Stimulated activated CD4-positive, alpha-beta T cell treated with anti-CD3 and anti-CD28 coated beads, Interleukin-12 subunit alpha, Interleukin-12 subunit beta, amount 100 ng/mL, for 4 hours (primary cell): ENCODE measurements at regions not wholly inside any gene's neighbourhood (a gene's known extent, or its start where the extent isn't known, plus 50 kb on each side); places are given as distances from the start of the nearest gene placed in this dataset.
"Not testable (repeated sequence)": the region's sequence is repeated elsewhere in the genome, so short reads cannot be mapped to it uniquely, and the experiment has no call there.

Source experiments
- DNase-seq: peaks from one replicate; pipeline ENCODE4 v3.0.0-alpha.2; 2020

GRCh38 chr16:52725461-52725860 lies 178.5 kb upstream of the TOX3 start:
- DNase-seq, result no peak

- DNase-seq, result no peak
Measured at GRCh38 chr16:52725043-52725442, 178.1 kb upstream of the TOX3 start.

DNA sequence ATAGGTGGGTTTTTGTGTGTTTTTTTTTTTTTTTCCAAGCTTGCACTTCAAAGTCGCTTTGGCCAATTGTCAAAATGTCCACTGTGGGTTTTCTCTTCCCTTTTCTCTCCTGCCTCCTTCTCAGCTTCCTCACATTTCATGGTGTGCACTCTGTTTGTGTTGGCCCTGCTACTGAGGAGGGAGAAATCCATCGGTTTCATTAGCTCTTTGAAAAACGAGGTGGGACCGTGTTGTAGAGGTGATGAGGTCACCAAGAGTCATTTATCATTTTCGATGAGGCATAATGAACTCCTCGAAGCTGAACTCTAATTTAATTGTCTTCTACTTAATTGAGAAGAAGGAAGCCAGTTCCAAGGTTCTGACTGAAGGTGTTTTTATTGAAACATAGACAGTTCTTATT lies 174.4 kb upstream of the TOX3 start:
- no peak for DNase-seq

DNA sequence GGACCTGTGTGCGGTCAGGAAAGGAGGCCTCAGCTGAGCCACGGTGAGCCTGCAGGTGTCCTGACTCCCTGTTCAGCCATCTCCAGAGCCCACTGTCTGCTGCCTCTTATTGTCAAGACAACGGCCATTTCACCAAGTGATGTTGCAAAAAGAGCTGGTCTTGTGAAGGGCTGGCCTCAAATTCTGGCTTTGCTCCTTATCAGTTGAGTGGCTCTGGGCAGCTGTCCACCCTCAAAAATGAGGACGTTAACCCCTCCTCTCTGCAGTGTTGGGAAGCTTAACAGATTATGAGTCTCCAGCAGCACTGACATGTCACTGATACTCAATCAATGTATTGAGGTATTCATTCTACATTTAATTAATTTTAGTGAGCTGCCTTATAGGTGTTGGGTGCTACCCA lies 171.1 kb upstream of the TOX3 start:
- no peak for DNase-seq

DNA sequence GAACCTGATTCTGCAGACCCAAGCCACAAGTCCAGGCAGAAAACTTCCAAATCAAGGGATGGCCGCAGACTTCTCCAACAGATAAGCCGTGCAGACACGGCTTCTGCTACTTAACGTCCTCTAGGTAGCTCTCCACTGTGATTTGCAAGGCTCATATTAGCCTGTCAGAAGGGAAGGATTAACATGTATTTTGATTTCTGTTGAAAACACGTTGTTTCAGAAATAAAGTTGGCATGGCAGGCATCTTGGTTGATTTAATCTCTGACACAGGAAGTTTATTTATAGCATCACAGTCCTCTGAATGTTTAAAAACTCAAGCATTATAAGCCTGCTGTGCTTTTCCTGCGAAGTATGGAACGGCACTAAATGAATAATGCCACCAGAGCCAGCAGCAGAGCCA lies 166.8 kb upstream of the TOX3 start:
- no peak for DNase-seq

DNA sequence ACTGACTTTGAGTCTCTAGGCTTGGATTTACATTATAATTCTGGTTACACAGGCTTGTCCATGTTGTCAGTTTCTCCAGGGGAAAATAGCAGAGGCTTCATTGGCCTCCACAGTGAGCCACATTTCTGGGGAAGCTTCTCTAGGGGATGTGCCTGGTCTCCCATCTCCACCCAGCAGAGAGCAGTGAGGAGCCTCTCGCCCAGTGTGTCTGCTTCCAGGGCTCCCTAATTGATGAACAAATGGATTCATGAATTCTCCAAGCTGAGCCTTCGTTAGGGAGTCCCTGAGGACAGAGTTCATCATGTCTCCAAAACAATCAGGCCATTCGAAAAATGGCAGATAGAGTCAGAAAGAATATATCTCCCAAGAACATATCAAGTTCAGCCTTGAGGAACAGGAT lies 162.4 kb upstream of the TOX3 start:
- DNase-seq, result no peak

GRCh38 chr16:52708476-52708875 lies 161.5 kb upstream of the TOX3 start:
- no peak for DNase-seq

- DNase-seq, result no peak
Measured at GRCh38 chr16:52707676-52708337, 160.9 kb upstream of the TOX3 start.

DNA sequence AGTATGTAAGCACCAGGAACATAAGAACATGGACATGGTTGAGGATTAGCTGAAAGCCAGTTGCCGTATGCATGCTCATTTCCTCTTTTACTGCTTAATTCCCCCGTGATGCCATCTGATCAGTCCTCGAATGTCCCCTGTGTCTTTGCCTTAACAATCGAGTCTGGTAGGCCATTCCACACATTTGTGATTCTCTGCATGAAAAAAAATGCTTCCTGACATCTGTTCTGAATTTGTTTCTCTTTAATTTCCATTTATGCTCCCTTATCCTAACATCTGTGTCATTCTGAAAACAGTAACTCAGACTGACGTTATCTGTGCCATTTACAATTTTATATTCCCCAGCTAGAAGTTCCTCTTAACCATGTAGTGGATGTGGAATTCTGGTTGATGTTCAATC lies 158.2 kb upstream of the TOX3 start:
- DNase-seq, result no peak

- no peak for DNase-seq
Measured at GRCh38 chr16:52697971-52698370, 151.0 kb upstream of the TOX3 start.

- DNase-seq, result no peak
Measured at GRCh38 chr16:52696126-52696525, 149.2 kb upstream of the TOX3 start.

DNA sequence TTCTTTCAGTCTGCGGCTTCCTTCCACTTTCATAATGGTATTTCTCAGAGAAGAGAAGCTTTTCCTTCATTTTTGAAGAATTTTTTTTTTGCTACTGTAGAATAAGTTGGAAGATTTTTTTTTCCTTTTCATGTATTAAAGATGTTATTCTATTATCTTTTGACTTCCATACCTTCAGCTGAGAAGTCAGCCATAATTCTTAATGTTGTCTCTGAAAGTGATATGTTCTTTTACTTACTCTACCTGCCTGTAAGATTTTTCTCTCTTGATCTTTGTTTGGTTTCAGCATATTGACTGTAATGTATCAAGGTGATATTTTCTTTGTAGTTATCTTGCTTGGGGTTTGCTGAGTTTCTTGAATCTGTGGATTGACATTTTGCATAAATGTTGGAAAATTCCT lies 143.5 kb upstream of the TOX3 start:
- DNase-seq, result no peak

DNA sequence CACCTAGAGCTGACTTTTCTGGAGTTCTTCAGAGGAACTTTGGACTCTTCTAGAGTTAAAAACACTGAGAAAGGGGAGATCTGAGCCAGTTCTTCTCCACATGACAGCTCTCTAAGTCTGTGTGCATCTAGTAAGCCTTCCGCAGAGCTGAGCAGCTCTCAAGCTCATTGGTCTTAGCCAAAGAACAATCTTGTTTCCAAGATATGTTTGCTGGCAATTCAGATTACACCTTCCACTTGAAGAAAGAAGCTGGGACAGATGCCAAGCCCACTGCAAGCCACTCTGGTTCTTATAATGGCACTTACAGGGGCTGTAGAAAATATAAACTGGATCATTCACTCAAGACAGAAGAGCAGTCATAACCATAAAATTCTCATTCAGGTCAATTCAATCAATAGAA lies 134.1 kb upstream of the TOX3 start:
- no peak for DNase-seq

- no peak for DNase-seq
Measured at GRCh38 chr16:52677501-52677900, 130.6 kb upstream of the TOX3 start.

DNA sequence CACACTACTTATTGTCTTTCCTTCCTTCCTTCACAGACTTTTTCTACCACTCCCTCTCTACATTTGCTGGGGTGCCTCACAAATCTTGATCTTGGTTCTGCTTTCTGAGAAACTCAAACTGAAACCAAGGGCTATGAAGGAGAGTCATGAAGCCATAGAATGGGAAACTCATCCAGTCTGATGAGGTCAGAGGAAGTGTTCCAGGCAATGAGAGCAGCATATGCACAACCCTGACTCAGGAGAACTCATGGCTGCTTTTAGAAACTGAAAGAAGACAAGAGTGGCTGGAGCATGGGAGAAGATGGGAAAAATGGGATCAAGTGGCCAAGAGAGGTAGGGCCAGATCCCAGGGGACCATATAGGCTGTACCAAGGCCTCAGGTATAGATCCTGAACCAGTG lies 130.0 kb upstream of the TOX3 start:
- DNase-seq, result no peak

DNA sequence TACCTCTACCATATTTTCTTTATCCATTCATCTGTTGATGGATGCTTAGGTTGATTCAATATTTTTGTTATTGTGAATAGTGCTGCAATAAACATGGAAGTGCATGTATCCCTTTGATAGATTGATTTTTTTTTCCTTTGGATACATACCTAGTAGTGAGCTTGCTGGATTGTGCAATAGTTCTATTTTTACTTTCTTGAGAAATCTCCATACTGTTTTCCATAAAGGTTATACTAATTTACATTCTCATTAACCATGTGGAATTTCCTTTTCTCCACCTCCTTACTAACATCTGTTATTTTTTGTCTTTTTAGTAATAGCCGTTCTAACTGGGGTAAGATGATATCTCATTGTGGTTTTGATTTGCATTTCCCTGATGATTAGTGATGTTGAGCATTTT lies 124.6 kb upstream of the TOX3 start:
- no peak for DNase-seq

DNA sequence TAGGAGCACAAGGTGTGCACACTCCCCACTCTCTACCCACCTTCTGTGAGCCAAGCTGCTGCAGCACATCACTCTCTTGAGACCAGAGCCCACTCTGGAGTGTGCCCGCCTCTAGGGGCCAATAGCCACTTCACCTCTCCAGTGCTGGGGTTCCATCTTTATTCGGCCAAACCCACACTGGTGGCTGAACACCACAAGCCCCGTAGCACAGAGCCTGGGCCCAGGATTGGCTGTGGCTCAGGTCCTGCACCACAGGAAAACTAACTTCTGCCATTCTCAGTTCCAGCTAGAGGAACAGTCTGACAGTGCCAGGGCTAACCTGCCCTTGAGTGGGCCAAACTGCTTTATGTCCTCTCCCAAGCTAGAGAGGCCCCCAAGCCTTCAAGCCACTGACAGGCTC lies 111.0 kb upstream of the TOX3 start:
- no peak for DNase-seq

- DNase-seq, result not testable (repeated sequence)
Measured at GRCh38 chr16:52655916-52656315, 109.0 kb upstream of the TOX3 start.

- DNase-seq, result not testable (repeated sequence)
Measured at GRCh38 chr16:52655156-52655555, 108.2 kb upstream of the TOX3 start.

GRCh38 chr16:52652033-52652432 lies 105.1 kb upstream of the TOX3 start:
- no peak for DNase-seq

DNA sequence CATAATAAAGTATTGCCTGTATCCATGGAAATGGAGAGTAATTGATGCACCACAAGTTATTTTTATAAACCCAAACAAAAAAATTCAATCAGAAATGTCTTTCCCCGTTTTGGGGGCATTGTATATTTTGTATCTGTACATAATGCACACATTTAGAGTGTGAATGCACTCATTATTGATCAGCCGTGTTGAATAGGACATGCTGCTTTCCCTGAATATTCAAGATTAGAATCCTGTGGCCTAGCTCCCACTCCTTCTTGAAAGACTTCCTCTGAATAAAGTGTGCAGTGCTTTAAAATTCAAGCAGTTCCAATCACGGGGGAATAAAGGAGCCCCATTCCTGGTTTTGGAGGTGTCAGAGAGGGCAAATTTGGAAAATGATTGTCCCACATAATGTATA lies 103.8 kb upstream of the TOX3 start:
- DNase-seq, result no peak

DNA sequence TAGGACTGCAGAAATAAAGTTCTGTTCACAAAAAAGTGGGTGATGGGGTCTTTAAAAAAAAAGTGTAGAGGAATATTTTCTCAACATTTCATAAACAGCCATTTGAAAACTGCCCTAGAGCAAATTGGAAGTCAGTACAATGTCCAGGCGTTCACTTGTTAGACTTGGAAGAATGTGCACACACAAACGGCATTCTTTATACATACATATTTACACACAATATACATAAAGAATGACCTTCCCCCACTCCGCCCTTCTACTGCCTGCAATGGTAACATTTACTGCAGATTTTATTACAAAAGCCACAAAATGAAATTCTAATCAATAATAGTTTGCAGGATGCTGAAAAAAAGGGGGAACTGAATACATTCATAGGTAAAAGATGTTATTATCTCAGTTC lies 103.4 kb upstream of the TOX3 start:
- no peak for DNase-seq

GRCh38 chr16:52649870-52650269 lies 102.9 kb upstream of the TOX3 start:
- no peak for DNase-seq

DNA sequence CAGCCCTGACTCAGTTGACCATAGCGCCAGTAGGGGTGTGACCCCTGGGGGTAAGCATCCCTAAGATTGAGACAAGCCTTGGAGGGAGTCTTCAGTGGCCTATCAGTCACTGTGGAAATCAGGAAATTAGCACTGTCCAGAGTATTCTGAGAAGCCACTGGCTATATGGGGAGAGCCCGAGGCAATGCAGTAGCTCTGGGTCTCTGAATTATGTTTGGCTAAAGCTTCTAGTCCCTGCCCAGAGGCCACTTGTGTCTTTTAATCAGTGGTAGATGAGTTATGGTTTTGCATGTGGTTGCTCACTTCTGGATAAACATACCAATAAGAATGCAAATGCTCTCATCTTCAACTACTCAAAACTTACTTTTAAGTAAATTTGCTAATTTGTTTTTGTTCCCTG lies 100.6 kb upstream of the TOX3 start:
- no peak for DNase-seq

DNA sequence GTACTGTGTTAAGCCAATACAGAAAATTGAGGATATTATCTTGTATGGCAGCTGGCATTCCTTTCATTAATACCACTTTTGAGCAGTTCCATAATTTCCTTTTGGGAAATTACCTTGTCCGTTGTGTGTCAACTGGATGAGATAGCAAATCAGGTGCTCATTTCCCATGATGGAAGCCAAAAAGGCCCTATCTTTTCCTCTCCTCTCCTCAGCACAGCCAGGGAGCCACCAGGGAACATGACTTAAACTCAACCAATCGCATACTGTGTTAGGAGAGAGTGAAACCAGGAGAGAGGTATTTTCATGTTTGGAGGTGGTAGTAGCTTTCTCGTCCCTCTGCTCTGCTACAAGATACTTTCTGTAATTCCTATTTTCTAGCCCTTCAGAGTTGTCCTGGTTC lies 96.1 kb upstream of the TOX3 start:
- DNase-seq, result no peak

DNA sequence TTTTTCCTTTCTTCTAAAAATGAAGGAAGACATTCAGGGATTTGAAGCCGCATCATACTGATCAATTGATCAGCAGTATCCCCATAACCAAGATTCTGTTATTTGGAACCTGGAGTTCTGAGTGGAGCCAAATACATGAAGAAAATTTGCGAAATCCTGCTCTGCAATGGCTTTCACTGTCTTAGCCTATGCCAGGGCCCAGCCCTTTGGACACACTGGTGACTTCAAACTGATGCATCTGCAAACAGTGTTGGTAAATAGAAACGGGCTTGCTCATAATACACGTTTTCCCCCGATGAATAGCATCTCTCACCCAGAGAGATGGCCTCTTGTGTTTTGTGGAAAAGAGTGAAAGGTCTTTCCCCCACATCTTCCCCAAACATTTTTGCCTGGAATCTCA lies 87.6 kb upstream of the TOX3 start:
- no peak for DNase-seq
